HG03432 (cell line): ENCODE measurements at regions not wholly inside any gene's neighbourhood (a gene's known extent, or its start where the extent isn't known, plus 50 kb on each side); places are given as distances from the start of the nearest gene placed in this dataset.

Source experiments
- ATAC-seq: cut with Tn5 transposase; IDR thresholded peaks from one replicate; pipeline ENCODE4 v1.9.1; 2021; ENCODE audit warnings: mild to moderate bottlenecking, moderate library complexity; ENCODE audit not compliant: unreplicated experiment

DNA sequence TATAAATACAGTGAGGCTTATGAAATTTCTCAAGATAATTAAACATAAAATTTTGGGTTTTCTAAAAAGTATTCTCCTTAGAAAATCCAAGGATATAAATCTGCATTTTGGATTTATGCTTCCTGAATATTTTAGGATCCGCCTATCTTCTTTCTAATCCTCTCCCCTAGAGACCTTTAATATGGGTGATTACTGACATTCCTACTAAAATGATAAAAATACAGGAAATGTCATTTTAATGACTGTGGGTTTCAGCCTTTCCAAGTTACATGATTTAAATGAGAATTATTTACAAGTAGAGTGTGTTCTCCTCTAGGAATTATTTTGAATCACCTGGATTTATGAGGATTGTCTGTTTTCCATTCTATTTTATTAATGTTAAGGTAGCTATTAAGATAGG is 150.4 kb downstream of the C7orf25 start:
- ATAC-seq, result no peak

GRCh38 chr7:42758124-42758523 is 153.7 kb downstream of the C7orf25 start:
- no peak for ATAC-seq

- no peak for ATAC-seq
These were observed 155.0 kb downstream of the C7orf25 start for GRCh38 chr7:42756841-42757240.

DNA sequence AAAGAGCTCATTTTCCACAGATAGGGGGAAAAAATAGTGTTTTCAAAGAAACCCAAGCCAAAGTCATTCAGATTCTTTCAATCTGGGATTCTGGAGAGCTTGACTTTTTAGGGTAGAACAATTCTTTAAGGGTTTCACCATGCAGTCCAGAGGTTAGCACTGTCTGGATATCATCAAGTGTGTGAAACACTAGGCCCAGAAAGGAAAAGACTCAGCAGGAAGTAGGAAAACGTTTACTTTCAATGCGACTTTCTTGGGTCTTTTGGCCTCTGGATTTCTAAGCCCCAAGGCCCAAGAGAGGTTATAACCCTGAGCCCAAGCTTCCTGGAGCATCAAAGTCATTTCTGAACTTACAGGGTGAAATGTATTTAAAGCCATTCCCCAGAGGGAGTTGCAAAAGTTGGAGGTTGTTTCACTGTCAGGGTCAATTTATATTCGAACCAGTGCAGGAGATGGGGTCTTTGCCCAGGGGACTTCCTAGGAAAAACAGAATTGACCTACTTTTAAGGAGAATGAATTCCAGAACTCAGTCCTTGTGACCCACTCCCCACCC is 158.0 kb downstream of the C7orf25 start:
- no peak for ATAC-seq

- ATAC-seq, result no peak
These were observed 158.5 kb downstream of the C7orf25 start for GRCh38 chr7:42753367-42753766.

- ATAC-seq, result no peak
These were observed 161.7 kb downstream of the C7orf25 start for GRCh38 chr7:42750172-42750571.

GRCh38 chr7:42747044-42747443 is 164.8 kb downstream of the C7orf25 start:
- no peak for ATAC-seq

DNA sequence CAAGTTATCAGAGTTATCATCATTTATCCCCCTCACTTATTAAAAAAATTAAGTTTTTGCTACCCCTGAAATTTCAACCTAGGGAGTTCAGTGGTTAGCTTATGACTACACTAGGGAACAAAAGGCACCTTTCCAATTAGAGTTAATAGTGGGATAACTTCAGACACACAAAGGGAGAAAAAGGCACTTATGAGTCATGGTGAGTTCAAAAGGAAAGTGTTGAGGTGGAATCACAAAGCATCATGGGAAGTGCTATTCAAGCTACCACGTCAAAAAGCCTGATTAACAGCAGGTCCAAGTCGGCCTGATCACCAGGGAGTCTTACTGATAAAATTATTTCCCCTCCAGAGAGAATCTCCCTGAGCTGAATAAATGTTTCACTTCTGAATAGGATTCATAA is 165.7 kb downstream of the C7orf25 start:
- no peak for ATAC-seq

DNA sequence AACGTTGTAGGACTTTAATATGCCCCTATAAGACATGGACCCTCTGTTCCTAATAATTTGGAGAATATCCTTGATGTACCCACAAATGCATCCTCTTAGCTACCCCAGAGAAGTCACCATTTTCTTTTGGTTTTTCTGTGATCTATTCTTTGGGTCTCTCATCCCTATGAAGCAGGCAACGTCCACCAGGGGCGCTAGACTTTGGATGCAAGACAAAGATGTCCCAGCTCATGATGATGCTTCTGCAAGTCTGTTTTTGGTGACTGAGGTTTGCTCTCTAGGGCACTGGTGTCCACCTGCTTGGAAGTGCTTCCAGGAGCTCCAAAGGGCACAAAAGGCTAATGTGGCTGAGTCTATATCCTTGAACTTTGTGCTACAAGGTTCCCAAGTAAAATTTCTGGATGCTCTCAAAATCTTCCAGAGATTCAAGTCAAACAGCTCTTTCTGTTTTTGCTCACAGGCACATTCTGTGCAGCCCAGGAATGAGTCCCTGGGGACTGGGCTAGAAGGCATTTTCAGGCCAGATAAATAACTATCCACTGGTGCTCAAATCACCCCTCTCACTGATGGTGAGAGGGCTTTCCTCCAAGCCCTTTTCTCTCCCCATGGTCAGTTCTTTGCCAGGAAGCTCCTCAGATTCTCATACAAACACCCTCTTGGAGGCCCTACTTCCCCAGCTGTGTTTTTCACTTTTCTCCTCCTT is 166.4 kb downstream of the C7orf25 start:
- ATAC-seq, result no peak

GRCh38 chr7:42744746-42745145 is 167.1 kb downstream of the C7orf25 start:
- ATAC-seq, result no peak

- ATAC-seq, result no peak
These were observed 168.6 kb downstream of the C7orf25 start for GRCh38 chr7:42743077-42743858.

DNA sequence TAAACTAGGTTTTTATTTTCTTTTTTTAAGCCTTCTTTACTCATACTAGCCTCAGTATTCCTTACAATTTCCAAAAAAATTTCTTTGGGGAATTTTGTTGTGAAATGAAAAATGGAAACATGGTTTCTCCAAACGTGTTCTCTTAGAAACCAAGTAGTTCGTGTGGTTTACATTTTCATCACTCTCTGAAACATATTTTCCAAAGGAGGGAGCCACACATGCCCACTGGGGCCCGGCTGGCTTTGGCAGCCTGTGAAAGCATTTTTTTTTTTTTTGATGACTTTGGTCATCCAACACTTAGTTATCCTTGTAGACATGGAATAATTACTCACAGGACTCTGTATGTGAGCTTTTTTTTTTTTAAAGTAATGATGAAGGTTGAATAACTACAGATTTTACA is 169.6 kb downstream of the C7orf25 start:
- ATAC-seq, result no peak

DNA sequence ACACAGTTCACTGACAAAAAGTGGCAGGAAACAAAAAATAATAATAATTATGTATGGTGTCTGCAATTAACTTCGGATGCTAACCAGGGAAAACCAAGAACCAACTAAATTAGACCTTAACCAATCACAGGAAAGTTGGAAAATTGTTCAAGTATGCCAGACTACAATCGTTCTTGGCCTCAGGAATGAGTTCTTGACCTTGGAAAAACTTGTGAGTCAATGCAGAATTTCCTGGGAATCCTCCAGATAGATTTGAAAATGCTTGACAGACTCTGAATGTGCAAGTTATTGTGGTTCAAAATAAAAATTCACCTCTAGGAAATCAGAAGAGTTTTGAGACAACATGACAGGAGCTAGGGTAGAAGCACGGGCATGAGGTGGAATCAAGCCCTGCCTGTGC is 171.5 kb downstream of the C7orf25 start:
- no peak for ATAC-seq

DNA sequence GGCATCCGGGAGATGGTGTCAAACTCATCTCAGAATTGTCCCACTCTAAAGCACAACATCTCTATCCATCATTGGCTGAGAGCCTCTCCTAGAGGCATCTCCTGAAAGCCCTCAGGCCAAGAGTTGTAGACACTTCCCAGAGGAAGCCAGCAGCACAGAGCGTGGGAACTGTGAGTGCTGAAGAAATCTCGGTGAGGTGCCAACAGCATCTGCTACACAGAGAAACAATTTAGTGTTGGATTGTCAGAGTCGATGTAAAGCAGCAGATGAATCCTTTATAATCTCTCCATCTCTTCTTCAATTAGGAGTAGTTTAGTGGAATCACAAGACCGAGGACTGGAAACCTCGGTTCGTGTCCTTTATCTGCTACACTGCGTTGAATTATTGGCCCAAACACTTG is 172.2 kb downstream of the C7orf25 start:
- ATAC-seq, result no peak

DNA sequence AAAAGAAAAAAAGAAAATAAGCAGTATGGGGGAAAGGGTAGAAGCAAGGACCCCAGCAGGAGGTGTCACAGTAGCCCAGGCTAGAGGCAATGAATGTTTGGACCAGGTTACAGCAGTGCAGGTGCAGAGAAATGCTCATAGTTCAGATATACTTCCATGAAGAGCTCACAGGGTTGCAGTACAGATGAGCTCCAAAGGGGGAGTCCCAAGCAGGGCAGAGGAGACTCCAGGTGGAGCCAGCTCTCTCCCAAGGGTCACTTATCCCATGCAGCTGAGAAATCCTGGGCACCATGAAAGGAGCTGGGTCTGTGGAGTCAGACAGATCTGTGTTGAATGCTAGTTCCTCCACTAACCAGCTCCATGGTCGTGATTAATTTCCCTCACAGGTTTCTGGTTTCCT is 174.9 kb downstream of the C7orf25 start:
- ATAC-seq, result no peak

DNA sequence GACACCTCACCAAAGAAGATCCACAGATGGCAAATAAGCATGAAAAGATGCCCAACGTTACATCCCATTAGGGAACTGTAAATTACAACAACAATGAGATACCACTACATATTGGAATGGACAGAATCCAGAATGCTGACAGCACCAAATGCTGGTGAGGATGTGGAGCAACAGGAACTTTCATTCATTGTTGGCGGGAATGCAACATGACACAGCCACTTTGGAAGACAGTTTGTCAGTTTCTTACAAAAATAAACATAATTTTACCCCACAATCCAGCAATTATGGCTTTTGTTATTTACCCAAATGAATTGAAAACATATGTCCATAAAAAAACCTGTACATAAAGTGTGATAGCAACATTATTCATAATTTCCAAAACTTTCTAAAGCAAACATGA is 176.8 kb downstream of the C7orf25 start:
- no peak for ATAC-seq

- ATAC-seq, result no peak
These were observed 177.3 kb downstream of the C7orf25 start for GRCh38 chr7:42734568-42734967.

DNA sequence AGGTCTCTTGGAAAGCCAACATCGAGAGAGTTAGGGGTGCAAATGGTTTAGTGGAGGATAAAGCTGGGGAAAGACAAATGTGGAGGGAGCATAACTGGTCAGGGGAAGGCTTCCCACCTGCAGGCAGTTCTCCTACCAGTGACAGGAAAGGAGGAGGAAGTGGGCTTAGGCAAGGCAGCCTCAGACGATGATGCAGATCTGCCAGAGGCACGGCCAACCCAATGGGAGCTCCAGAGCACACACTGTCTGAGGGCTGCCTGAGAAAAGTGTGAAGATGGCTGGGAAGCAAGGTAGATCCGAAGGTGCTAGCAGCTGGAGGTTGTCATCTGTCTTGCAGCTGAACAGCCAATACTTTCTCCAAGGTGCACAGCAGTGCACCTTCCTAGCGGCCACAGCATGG is 178.8 kb downstream of the C7orf25 start:
- no peak for ATAC-seq

- no peak for ATAC-seq
These were observed 181.3 kb downstream of the C7orf25 start for GRCh38 chr7:42730586-42730985.

DNA sequence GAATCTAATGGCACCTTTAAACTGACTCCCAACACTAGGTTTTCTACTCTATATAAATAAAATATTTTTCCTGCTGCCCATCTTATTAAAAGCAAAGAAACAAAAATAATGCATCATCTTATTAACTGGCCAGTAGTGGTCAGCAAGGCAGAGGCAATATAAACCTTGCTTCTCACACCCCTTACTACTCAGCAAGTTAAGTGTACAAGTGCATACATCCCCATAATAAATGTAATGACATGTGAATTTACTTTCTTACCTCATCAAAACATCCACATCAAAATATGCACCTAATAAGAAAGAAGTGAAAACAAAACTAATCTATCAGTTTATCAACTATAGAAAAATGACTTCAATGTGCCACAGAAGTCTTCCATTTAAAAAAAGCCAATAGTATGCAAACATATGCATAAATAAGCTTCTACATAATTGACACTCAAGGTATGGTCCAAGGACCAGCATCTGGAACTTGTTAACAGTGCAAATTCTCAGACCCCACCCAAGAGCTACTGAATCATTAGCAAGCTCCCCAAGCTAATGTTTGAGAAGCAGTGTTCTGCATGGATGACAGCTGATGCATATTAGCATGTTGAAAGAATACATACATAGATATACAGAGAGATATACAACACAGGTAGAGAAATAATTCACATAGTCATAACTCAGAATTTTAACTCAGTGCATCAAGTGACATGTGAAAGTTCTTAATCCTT is 182.7 kb downstream of the C7orf25 start:
- no peak for ATAC-seq

DNA sequence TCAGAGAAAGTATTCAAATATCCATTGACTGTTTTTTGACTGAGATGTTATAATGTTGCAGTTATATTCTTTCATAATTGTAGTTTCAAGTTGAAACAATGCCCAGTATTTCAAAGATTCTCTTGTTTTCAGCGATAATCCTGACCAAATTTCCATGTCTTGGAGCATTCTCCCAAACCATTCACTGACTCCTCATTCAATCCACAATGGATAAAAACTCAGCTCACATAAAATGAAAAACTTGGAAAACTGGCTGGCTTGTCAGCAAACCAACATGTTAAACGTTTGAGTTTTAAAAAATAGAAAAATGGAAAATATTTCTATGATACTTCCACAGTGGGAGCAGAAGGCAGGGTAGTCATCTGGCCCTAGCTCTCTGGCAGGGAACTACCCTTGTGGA is 184.4 kb downstream of the C7orf25 start:
- ATAC-seq, result no peak
